HCT116 (cell line): ENCODE measurements at regions not wholly inside any gene's neighbourhood (a gene's known extent, or its start where the extent isn't known, plus 50 kb on each side); places are given as distances from the start of the nearest gene placed in this dataset.

Source experiments
- ATAC-seq: fragments of 200-7000 bp; cut with Tn5 transposase; 2 replicates; pipeline ENCODE4 v1.9.1; 2020; ENCODE audit warnings: mild to moderate bottlenecking, moderate library complexity
- BruUV-seq: library from RNA; stranded (reverse); fragments of 400-500 nt; replicated peaks from 2 replicates; lab custom pipeline; 2021; lab: Mats Ljungman, UMichigan
- CTCF ChIA-PET: fragments of 300-600 bp; sonication (Branson Sonifier 250); formaldehyde crosslinking; loops from one replicate; lab custom pipeline; 2021; ENCODE audit warnings: antibody characterized with exemption; lab: Charles Lee
- POLR2A ChIA-PET: fragments of 300-600, 350-600 bp; sonication (Branson Sonifier 250); formaldehyde crosslinking; loops from one replicate; lab custom pipeline; 2021; ENCODE audit warnings: antibody characterized with exemption; lab: Charles Lee
- RAD21 ChIA-PET, 2 experiments: fragments of 300-600 bp; sonication (Branson Sonifier 250); formaldehyde crosslinking; loops; one replicate each; lab custom pipeline; 2023; ENCODE audit warnings: low total read pairs in 2 of 2; ENCODE audit not compliant: uncharacterized antibody in 2 of 2, unreplicated experiment in 2 of 2, low non-redundant PET in 1 of 2; lab: Charles Lee
- DNase-seq: peaks from one replicate; pipeline ENCODE4 v3.0.0-alpha.2; 2010; ENCODE audit warnings: low read depth, low spot score
- H2AFZ ChIP-seq: fragments of 200-600 bp; shearing (Covaris generic), sonication (generic); 2 replicates; pipeline ENCODE4 v1.6.1; 2017; ENCODE audit warnings: low read depth, mixed run types, mixed read lengths, antibody characterized with exemption, low read length; ENCODE audit not compliant: poor library complexity, severe bottlenecking
- H3K27ac ChIP-seq: 2 replicates; pipeline ENCODE4 v1.5.1; 2012; ENCODE audit warnings: low read depth, low read length
- H3K27me3 ChIP-seq: fragments of 200-600 bp; sonication (generic); 2 replicates; pipeline ENCODE4 v1.6.1; 2016; ENCODE audit warnings: mixed run types, low read length, mixed read lengths; ENCODE audit not compliant: insufficient read depth
- H3K36me3 ChIP-seq, 2 experiments: fragments of 200-500 bp in 1 of 2; fragments of 200-600 bp in 1 of 2; sonication (Bioruptor generic) in 1 of 2; sonication (generic) in 1 of 2; 2 replicates each; pipeline versions ENCODE4 v1.5.1 to v1.6.1; 2014 to 2016; ENCODE audit warnings: low read length in 2 of 2, inconsistent platforms in 1 of 2, mixed read lengths in 1 of 2, mixed run types in 1 of 2; ENCODE audit not compliant: insufficient read depth in 2 of 2, control insufficient read depth in 1 of 2
- H3K4me1 ChIP-seq, 2 experiments: fragments of 200-600 bp in 1 of 2; sonication (generic) in 1 of 2; 2 replicates each; pipeline versions ENCODE4 v1.5.1 to v1.6.1; 2012 to 2017; ENCODE audit warnings: low read length in 2 of 2, inconsistent platforms in 1 of 2, mild to moderate bottlenecking in 1 of 2, mixed read lengths in 1 of 2, mixed run types in 1 of 2, moderate library complexity in 1 of 2; ENCODE audit not compliant: insufficient read depth in 2 of 2, control insufficient read depth in 1 of 2
- H3K4me2 ChIP-seq: fragments of 200-600 bp; sonication (generic); 2 replicates; pipeline ENCODE4 v1.6.1; 2017; ENCODE audit warnings: mixed run types, low read length, mixed read lengths
- H3K4me3 ChIP-seq, 2 experiments: fragments of 200-600 bp in 1 of 2; sonication (generic) in 1 of 2; replicated peaks in 1 of 2; 2 replicates each; pipeline ENCODE4 v1.5.1; 2011 to 2016; ENCODE audit warnings: low read length in 2 of 2, control low read depth in 1 of 2, low read depth in 1 of 2, mild to moderate bottlenecking in 1 of 2, mixed read lengths in 1 of 2, mixed run types in 1 of 2
- H3K79me2 ChIP-seq: fragments of 200-600 bp; sonication (generic); 2 replicates; pipeline ENCODE4 v1.6.1; 2017; ENCODE audit warnings: mild to moderate bottlenecking, mixed run types, low read length, moderate library complexity, mixed read lengths; ENCODE audit not compliant: insufficient read depth
- H3K9ac ChIP-seq: fragments of 200-600 bp; sonication (generic); 2 replicates; pipeline ENCODE4 v1.6.1; 2016; ENCODE audit warnings: low read length, mixed read lengths
- H3K9me2 ChIP-seq: fragments of 200-600 bp; sonication (generic), shearing (Covaris generic); 2 replicates; pipeline ENCODE4 v1.6.1; 2017; ENCODE audit warnings: mixed run types, mild to moderate bottlenecking, moderate library complexity; ENCODE audit not compliant: insufficient read depth
- H3K9me3 ChIP-seq, 2 experiments: fragments of 200-500 bp in 1 of 2; fragments of 200-600 bp in 1 of 2; sonication (Bioruptor generic) in 1 of 2; sonication (generic) in 1 of 2; 2 replicates each; pipeline ENCODE4 v1.6.1; 2014 to 2017; ENCODE audit warnings: low read length in 2 of 2, mixed read lengths in 2 of 2, inconsistent platforms in 1 of 2, low read depth in 1 of 2, mild to moderate bottlenecking in 1 of 2, mixed run types in 1 of 2, moderate library complexity in 1 of 2; ENCODE audit not compliant: control insufficient read depth in 1 of 2, insufficient read depth in 1 of 2
- H4K20me1 ChIP-seq: fragments of 200-600 bp; sonication (generic), shearing (Covaris generic); 2 replicates; pipeline ENCODE4 v1.6.1; 2017; ENCODE audit warnings: mixed run types, mild to moderate bottlenecking, moderate library complexity; ENCODE audit not compliant: insufficient read depth
- ATF3 ChIP-seq: IDR thresholded peaks from 2 replicates; pipeline ENCODE4 v1.6.1; 2012
- CBX3 ChIP-seq: IDR thresholded peaks from 2 replicates; pipeline ENCODE4 v1.6.1; 2012; ENCODE audit warnings: low read depth
- CEBPB ChIP-seq: IDR thresholded peaks from 2 replicates; pipeline ENCODE4 v1.6.1; 2012; ENCODE audit warnings: low read depth
- EGR1 ChIP-seq: IDR thresholded peaks from 2 replicates; pipeline ENCODE4 v1.6.1; 2012; ENCODE audit warnings: low read depth
- ELF1 ChIP-seq: IDR thresholded peaks from 2 replicates; pipeline ENCODE4 v1.6.1; 2012; ENCODE audit warnings: low read depth, borderline replicate concordance
- EZH2 ChIP-seq: fragments of 200-600 bp; sonication (generic); IDR thresholded peaks from 2 replicates; pipeline ENCODE4 v1.6.1; 2017; ENCODE audit warnings: antibody characterized with exemption, mixed run types
- EZH2phosphoT487 ChIP-seq: fragments of 200-600 bp; IDR thresholded peaks from 2 replicates; pipeline ENCODE4 v1.6.1; 2018; ENCODE audit warnings: antibody characterized with exemption, borderline replicate concordance
- JUND ChIP-seq: IDR thresholded peaks from 2 replicates; pipeline ENCODE4 v1.6.1; 2012
- MAX ChIP-seq: IDR thresholded peaks from 2 replicates; pipeline ENCODE4 v1.6.1; 2012
- POLR2A ChIP-seq: IDR thresholded peaks from 2 replicates; pipeline ENCODE4 v1.7.0; 2011; ENCODE audit warnings: borderline replicate concordance; ENCODE audit not compliant: insufficient read depth, insufficient read length; ENCODE audit errors: extremely low read depth
- RAD21 ChIP-seq: IDR thresholded peaks from 2 replicates; pipeline ENCODE4 v1.6.1; 2012; ENCODE audit warnings: low read depth, mild to moderate bottlenecking
- REST ChIP-seq: IDR thresholded peaks from 2 replicates; pipeline ENCODE4 v1.6.1; 2012; ENCODE audit warnings: low read depth
- SRF ChIP-seq: IDR thresholded peaks from 2 replicates; pipeline ENCODE4 v1.6.1; 2012; ENCODE audit warnings: low read depth
- TCF7L2 ChIP-seq: IDR thresholded peaks from 2 replicates; pipeline ENCODE4 v1.7.0; 2011; ENCODE audit warnings: borderline replicate concordance, inconsistent platforms; ENCODE audit not compliant: insufficient read depth, insufficient read length; ENCODE audit errors: extremely low read depth
- ZBTB33 ChIP-seq: IDR thresholded peaks from 2 replicates; pipeline ENCODE4 v1.6.1; 2011; ENCODE audit warnings: mild to moderate bottlenecking, low read length, moderate library complexity; ENCODE audit not compliant: insufficient replicate concordance; ENCODE audit errors: extremely low read depth
- ZFX ChIP-seq: fragments of 450-650 bp; IDR thresholded peaks from 2 replicates; pipeline ENCODE4 v1.6.1; 2017
- ZNF274 ChIP-seq: fragments of 200-500 bp; sonication (Bioruptor generic); IDR thresholded peaks from 2 replicates; pipeline ENCODE4 v1.6.1; 2014; ENCODE audit warnings: mild to moderate bottlenecking, low read depth, low read length, inconsistent platforms
- intact Hi-C: fragments of 100-400 bp; cut with micrococcal nuclease; formaldehyde crosslinking; loops from 2 replicates; pipeline ENCODE4 v1.10.0; 2022

- ChIA-PET RAD21 (no interaction called here), CTCF (no interaction called here), POLR2A (no interaction called here)
- Histone ChIP-seq H3K9me2 (no peaks in the 10 kb centered on the region), H3K27ac (no peak overlapping the region), H3K79me2 (no peaks in the 10 kb centered on the region), H3K27me3 (no peaks in the 10 kb centered on the region), H3K9ac (no peak overlapping the region), H4K20me1 (no peaks in the 10 kb centered on the region), H3K9me3 (no peaks in the 10 kb centered on the region), H3K4me2 (no peak overlapping the region), H3K4me3 (no peak overlapping the region), H2AFZ (no peak overlapping the region), H3K4me1 (no peaks in the 10 kb centered on the region), H3K36me3 (no peaks in the 10 kb centered on the region)
- BruUV-seq, result no TSS peak
- intact Hi-C loops, result no loop called here
- DNase-seq, result no peak
- TF ChIP-seq MAX (no peak), ZNF274 (no peak), EZH2 (no peak), EZH2phosphoT487 (no peak), REST (no peak), CBX3 (no peak), CEBPB (no peak), ZFX (no peak), JUND (no peak), SRF (no peak), ATF3 (no peak), TCF7L2 (no peak), POLR2A (no peak), EGR1 (no peak), RAD21 (no peak), ZBTB33 (no peak), ELF1 (no peak)
- ATAC-seq, result no peak
Measured at GRCh38 chr4:36716874-36717273, 435.5 kb downstream of the DTHD1 start.
